HepG2 (cell line): ENCODE measurements at regions not wholly inside any gene's neighbourhood (a gene's known extent, or its start where the extent isn't known, plus 50 kb on each side); places are given as distances from the start of the nearest gene placed in this dataset.

Experiments used
- ATAC-seq: fragments of 200-7000 bp; cut with Tn5 transposase; 3 replicates; pipeline ENCODE4 v1.9.1; 2020; ENCODE audit warnings: mild to moderate bottlenecking, moderate library complexity
- BruUV-seq: library from RNA; stranded (reverse); fragments of 400-500 nt; replicated peaks from 2 replicates; lab custom pipeline; 2021; lab: Mats Ljungman, UMichigan
- CTCF ChIA-PET: fragments of 300-600 bp; formaldehyde crosslinking; extraction: SDS; loops from one replicate; lab custom pipeline; 2021; ENCODE audit warnings: low total read pairs, inconsistent platforms, low intra/inter-chr PET ratio; lab: Yijun Ruan, JAX
- POLR2A ChIA-PET: fragments of 350-600 bp; sonication (Branson Sonifier 250); formaldehyde crosslinking; loops from one replicate; lab custom pipeline; 2020; ENCODE audit warnings: antibody characterized with exemption, inconsistent platforms; lab: Yijun Ruan, JAX
- DNase-seq: peaks from one replicate; pipeline ENCODE4 v3.0.0-alpha.2; 2015; ENCODE audit warnings: low spot score
- FAIRE-seq: peaks from 3 replicates; lab custom pipeline; 2011; peaks lifted over from hg19 to GRCh38; lab: Jason Lieb, UNC
- H2AFZ ChIP-seq: one replicate; pipeline ENCODE4 v1.6.1; 2011; ENCODE audit warnings: low read length, inconsistent platforms
- H3K27ac ChIP-seq: fragments of 300-600 bp; 3 replicates; pipeline ENCODE4 v1.8.0; 2011; ENCODE audit warnings: mixed run types, mild to moderate bottlenecking, mixed read lengths, low read length, inconsistent platforms; ENCODE audit not compliant: insufficient read depth; ENCODE audit errors: extremely low read length
- H3K27me3 ChIP-seq, 2 experiments: fragments of 200-600 bp in 1 of 2; 2 replicates in 1 of 2; 3 replicates in 1 of 2; pipeline versions ENCODE4 v1.6.0 to v1.8.0; 2011; ENCODE audit warnings: low read length in 2 of 2, mild to moderate bottlenecking in 2 of 2, moderate library complexity in 2 of 2, inconsistent platforms in 1 of 2; ENCODE audit not compliant: insufficient read depth in 2 of 2, control insufficient read depth in 1 of 2
- H3K36me3 ChIP-seq, 2 experiments: fragments of 200-600 bp in 1 of 2; replicated peaks in 1 of 2; 2 replicates in 1 of 2; 3 replicates in 1 of 2; pipeline versions ENCODE4 v1.5.1 to v1.8.0; 2011; ENCODE audit warnings: low read length in 2 of 2, inconsistent platforms in 1 of 2; ENCODE audit not compliant: insufficient read depth in 2 of 2, control insufficient read depth in 1 of 2
- H3K4me1 ChIP-seq: 2 replicates; pipeline ENCODE4 v1.5.1; 2012; ENCODE audit warnings: low read length, inconsistent platforms; ENCODE audit not compliant: insufficient read depth
- H3K4me2 ChIP-seq: 2 replicates; pipeline ENCODE4 v1.6.0; 2011; ENCODE audit warnings: low read depth, low read length, inconsistent platforms
- H3K4me3 ChIP-seq, 3 experiments: fragments of 200-600 bp in 1 of 3; sonication (generic), shearing (Covaris generic) in 1 of 3; replicated peaks in 1 of 3; 2 replicates each; pipeline ENCODE4 v1.5.1; 2011 to 2016; ENCODE audit warnings: low read length in 3 of 3, inconsistent platforms in 2 of 3, low read depth in 2 of 3, mild to moderate bottlenecking in 2 of 3, control low read depth in 1 of 3, mixed read lengths in 1 of 3; ENCODE audit not compliant: insufficient read depth in 1 of 3
- H3K79me2 ChIP-seq: one replicate; pipeline ENCODE4 v1.6.1; 2011; ENCODE audit warnings: low read length, inconsistent platforms; ENCODE audit not compliant: insufficient read depth
- H3K9ac ChIP-seq: 2 replicates; pipeline ENCODE4 v1.6.0; 2011; ENCODE audit warnings: mild to moderate bottlenecking, low read depth, low read length, inconsistent platforms; ENCODE audit not compliant: insufficient read depth
- H3K9me3 ChIP-seq: 2 replicates; pipeline ENCODE4 v1.5.1; 2012; ENCODE audit warnings: mild to moderate bottlenecking, low read length
- H4K20me1 ChIP-seq: 2 replicates; pipeline ENCODE4 v1.6.0; 2011; ENCODE audit warnings: inconsistent platforms, mild to moderate bottlenecking, low read length, moderate library complexity; ENCODE audit not compliant: insufficient read depth
- CSRNP2 ChIP-seq: sonication (generic); formaldehyde crosslinking; conservative IDR thresholded peaks from 2 replicates; pipeline ENCODE4 v1.8.0; 2022; ENCODE audit warnings: low read depth, missing genetic modification reagents
- GATA4 ChIP-seq: sonication (generic); IDR thresholded peaks from 2 replicates; pipeline ENCODE4 v1.6.1; 2016; ENCODE audit warnings: antibody characterized with exemption, low read depth, borderline replicate concordance
- GMEB2 ChIP-seq: IDR thresholded peaks from 2 replicates; pipeline ENCODE4 v1.6.1; 2016; ENCODE audit warnings: missing biosample characterization, missing genetic modification reagents, low read depth
- MLX ChIP-seq: IDR thresholded peaks from 2 replicates; pipeline ENCODE4 v1.6.1; 2016
- SRSF4 ChIP-seq: fragments of 200-400 bp; formaldehyde crosslinking; IDR thresholded peaks from one replicate; pipeline ENCODE4 v1.6.1; 2018; ENCODE audit warnings: mild to moderate bottlenecking, low read depth, low read length, moderate library complexity; ENCODE audit not compliant: poor library complexity, severe bottlenecking
- SSRP1 ChIP-seq: IDR thresholded peaks from 2 replicates; pipeline ENCODE4 v1.6.1; 2016; ENCODE audit warnings: control low read depth
- ZBTB20 ChIP-seq: sonication (generic); formaldehyde crosslinking; IDR thresholded peaks from 2 replicates; pipeline ENCODE4 v1.8.1; 2023; ENCODE audit warnings: missing genetic modification reagents, low read depth, mild to moderate bottlenecking, borderline replicate concordance
- WGBS: methylation state at CpG from one replicate; pipeline ENCODE4 v1.1.6; 2017; ENCODE audit warnings: low lambda C conversion rate; 5-methylcytosine and 5-hydroxymethylcytosine counted together
- in situ Hi-C: cut with HindIII; loops from 2 replicates; pipeline ENCODE4 v1.10.0; 2017; ENCODE audit warnings: low pct_unique_long_range_greater_than_20kb; ENCODE audit not compliant: extremely low pct_ligation_motif_present
- intact Hi-C: fragments of 100-400 bp; cut with micrococcal nuclease; formaldehyde crosslinking; loops from one replicate; pipeline ENCODE4 v1.10.0; 2022; ENCODE audit not compliant: unreplicated experiment

GRCh38 chr6:113287396-113287795, 569.7 kb upstream of the MARCKS start:
- CTCF ChIA-PET: no interaction called here
- 38% methylated on average over 2 of the region's 2 CpGs for WGBS
- intact Hi-C loops (no loop called here), in situ Hi-C loops (no loop called here)
- TF ChIP-seq GMEB2 (CRISPR knock-in tag) (no peak), SSRP1 (CRISPR knock-in tag) (no peak), SRSF4 (no peak), MLX (CRISPR knock-in tag) (no peak)
- ATAC-seq (no peak), DNase-seq (no peak), FAIRE-seq (no peak)
- no peak overlapping the region for H3K4me2 ChIP-seq
- no peaks in the 10 kb centered on the region for H3K4me1 ChIP-seq
- H3K36me3 ChIP-seq: no peaks in the 10 kb centered on the region
- no peaks in the 10 kb centered on the region for H3K9me3 ChIP-seq
- no peak overlapping the region for H3K27ac ChIP-seq
- POLR2A ChIA-PET: no interaction called here
- no peak overlapping the region for H2AFZ ChIP-seq
- H3K27me3 ChIP-seq: no peaks in the 10 kb centered on the region
- no peaks in the 10 kb centered on the region for H4K20me1 ChIP-seq
- H3K9ac ChIP-seq: no peak overlapping the region
- BruUV-seq: no TSS peak
- H3K4me3 ChIP-seq: no peak overlapping the region
- H3K79me2 ChIP-seq: no peaks in the 10 kb centered on the region

DNA sequence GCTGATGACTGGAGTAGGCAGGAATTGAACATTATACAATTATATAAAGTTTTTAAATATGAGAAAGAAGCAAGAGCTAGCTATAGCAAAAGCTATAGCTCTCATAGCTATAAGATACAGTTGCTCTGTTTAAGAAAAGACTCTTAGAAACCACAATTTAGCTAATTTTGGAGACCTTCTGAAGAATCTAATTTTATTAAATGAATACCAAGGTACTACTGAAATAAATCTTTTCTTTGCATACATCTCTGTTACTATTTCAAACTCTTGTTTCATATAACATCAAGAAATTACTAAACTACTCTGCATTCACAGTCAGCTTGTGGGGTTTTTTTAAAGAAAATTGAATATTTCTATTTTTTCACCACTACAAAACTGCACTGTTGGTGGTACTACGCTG, 568.7 kb upstream of the MARCKS start:
- in situ Hi-C loops (no loop called here), intact Hi-C loops (no loop called here)
- H3K9ac ChIP-seq: no peak overlapping the region
- no TSS peak for BruUV-seq
- 29% methylated on average over 1 of the region's 1 CpG for WGBS
- ChIA-PET CTCF (no interaction called here), POLR2A (no interaction called here)
- DNase-seq (no peak), ATAC-seq (no peak), FAIRE-seq (no peak)
- H4K20me1 ChIP-seq: no peaks in the 10 kb centered on the region
- H3K9me3 ChIP-seq: no peaks in the 10 kb centered on the region
- no peak overlapping the region for H2AFZ ChIP-seq
- H3K27me3 ChIP-seq: no peaks in the 10 kb centered on the region
- H3K79me2 ChIP-seq: no peaks in the 10 kb centered on the region
- TF ChIP-seq GATA4 (no peak), ZBTB20 (CRISPR knock-in tag) (no peak), CSRNP2 (no peak)
- H3K4me3 ChIP-seq: no peak overlapping the region
- no peak overlapping the region for H3K4me2 ChIP-seq
- no peak overlapping the region for H3K27ac ChIP-seq
- no peaks in the 10 kb centered on the region for H3K4me1 ChIP-seq
- no peaks in the 10 kb centered on the region for H3K36me3 ChIP-seq
